Heart right ventricle (tissue), 16 donors: ENCODE measurements at regions not wholly inside any gene's neighbourhood (a gene's known extent, or its start where the extent isn't known, plus 50 kb on each side); places are given as distances from the start of the nearest gene placed in this dataset.

ENCODE experiments used
- ATAC-seq, 8 donors: fragments of 200-7000 bp; cut with Tn5 transposase; one replicate each; pipeline ENCODE4 v1.9.1; 2020; ENCODE audit warnings: mild to moderate bottlenecking in 8 of 8, moderate library complexity in 8 of 8, moderate number of reproducible peaks in 1 of 8
- DNase-seq, 2 donors: peaks; one replicate each; pipeline ENCODE4 v3.0.0-alpha.2; 2020
- H3K27ac ChIP-seq, 10 donors: fragments of 200-600 bp; sonication (generic) in 2 of 10; one replicate each; pipeline versions ENCODE4 v1.5.0 to v1.8.0; 2020 to 2022; ENCODE audit warnings: mild to moderate bottlenecking in 3 of 10
- H3K27me3 ChIP-seq, 7 donors: fragments of 200-600 bp; one replicate each; pipeline ENCODE4 v1.8.0; 2021 to 2022; ENCODE audit warnings: mild to moderate bottlenecking in 2 of 7
- H3K36me3 ChIP-seq, 9 donors: fragments of 200-600 bp; sonication (generic) in 1 of 9; one replicate each; pipeline versions ENCODE4 v1.5.0 to v1.8.0; 2020 to 2022; ENCODE audit warnings: mild to moderate bottlenecking in 2 of 9
- H3K4me1 ChIP-seq, 9 donors: fragments of 200-600 bp; sonication (generic) in 1 of 9; one replicate each; pipeline versions ENCODE4 v1.5.0 to v1.8.0; 2020 to 2022; ENCODE audit warnings: mild to moderate bottlenecking in 4 of 9
- H3K4me3 ChIP-seq, 10 donors: fragments of 200-600 bp; sonication (generic) in 2 of 10; one replicate each; pipeline versions ENCODE4 v1.5.0 to v1.8.0; 2020 to 2022; ENCODE audit warnings: mild to moderate bottlenecking in 7 of 10, moderate library complexity in 2 of 10
- H3K9me3 ChIP-seq, 11 donors: fragments of 200-600 bp in 10 of 11; sonication (generic) in 2 of 11; one replicate each; pipeline versions ENCODE4 v1.5.0 to v1.8.0; 2013 to 2022; ENCODE audit warnings: mild to moderate bottlenecking in 2 of 11, control low read depth in 1 of 11, moderate library complexity in 1 of 11
- WGBS, 2 donors: extraction: QIAGEN DNeasy Blood & Tissue Kit; methylation state at CpG; one replicate each; pipeline ENCODE4 v1.1.7; 2013; ENCODE audit warnings: inconsistent platforms in 1 of 2; 5-methylcytosine and 5-hydroxymethylcytosine counted together
- intact Hi-C, 10 donors: fragments of 100-400 bp; cut with DNase I; formaldehyde crosslinking; loops; one replicate each; pipeline versions ENCODE4 v1.11.1 to v1.14.2; 2022
- TF ChIP-seq, protein P1 (sequence below), 9 donors: fragments of 200-600 bp; sonication (generic) in 2 of 9; IDR thresholded peaks; one replicate each; pipeline versions ENCODE4 v1.5.0 to v1.8.0; 2021 to 2022; ENCODE audit warnings: antibody characterized with exemption in 9 of 9, mild to moderate bottlenecking in 5 of 9, moderate library complexity in 1 of 9
- donor health status: Arrhythmogenic right ventricular cardiomyopathy.
- donor health status: ischemic (EF 13 %, LVEDD 7.1; RV severe dilation, severe dysfunction).
- donor health status: healthy with polysubstance abuse.
- donor health status: DM: no; HTN: yes; CAD: no.
- donor health status: DM: no; HTN: no; CAD: no.
- donor health status: ischemic (EF 25% LVEDD 6.9; RV normal size, moderate dysfunction).
- donor health status: ischemic (EF 25% LVEDD 5.7; RV mildly dilated, moderate dysfunction).
- donor health status: healthy.
- donor health status: DM: yes; HTN: yes; CAD: no.
- donor health status: Ischemic cardiomyopathy.
- donor health status: ischemic (EF 35%, LVEDD 5.7; RV mildly dilated, moderate dysfunction).
- donor health status: nonischemic (EF 11% LVEDD 7.7; RV severe dilation, severe dysfunction).
- donor health status: DM: yes; HTN: yes; CAD: no.
- donor health status: PGD.
- donor health status: ischemic (EF 29% LVEDD 5.4; RV normal size, mild dysfunction).
- donor health status: nonischemic (EF 23%, LVEDD 6.1; RV moderate dilation, normal function).

DNA sequence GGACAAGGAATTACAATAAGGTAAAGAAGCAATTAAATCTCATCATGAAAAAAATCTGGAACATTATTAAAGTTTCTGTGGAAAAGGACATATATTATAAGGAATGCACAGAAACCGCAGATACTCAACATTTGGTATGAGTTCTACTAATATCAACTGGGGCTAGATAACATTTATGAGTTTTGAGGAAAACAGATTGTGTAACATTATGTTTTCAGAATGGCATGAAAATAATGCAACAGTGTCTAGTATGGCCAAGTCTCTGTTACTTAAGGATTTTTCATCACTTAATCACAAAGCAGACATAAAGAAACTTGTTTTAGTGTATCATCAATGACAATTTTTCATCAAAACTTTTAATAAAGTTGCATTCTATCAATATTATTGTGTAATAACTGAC is 785.0 kb downstream of the GLUD2 start:
- no peak overlapping the region for H3K27ac ChIP-seq

DNA sequence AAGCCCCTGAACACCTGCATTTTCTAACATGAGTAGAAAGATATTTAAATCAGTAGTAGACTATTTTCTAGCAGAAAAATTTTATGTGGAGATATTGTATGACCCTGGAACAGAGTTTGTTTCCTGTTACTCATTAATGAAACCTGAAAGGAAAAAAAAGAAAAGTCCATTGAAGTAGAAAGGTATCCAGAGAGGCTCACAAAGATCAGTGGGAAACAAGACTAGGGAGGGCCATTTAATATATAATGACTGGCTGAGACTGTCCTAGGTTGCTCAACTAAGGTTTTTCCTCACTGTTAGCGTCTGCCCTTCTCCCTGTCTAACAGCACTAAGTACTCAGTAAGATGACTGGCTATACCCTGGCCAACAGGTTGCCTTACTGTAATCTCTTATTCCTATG is 788.6 kb downstream of the GLUD2 start:
- DNase-seq = no peak
- Histone ChIP-seq H3K4me1 (no peaks in the 10 kb centered on the region), H3K36me3 (no peaks in the 10 kb centered on the region), H3K27me3 (no peaks in the 10 kb centered on the region), H3K9me3 (no peaks in the 10 kb centered on the region), H3K27ac (no peak overlapping the region), H3K4me3 (no peak overlapping the region)
- TF ChIP-seq, protein P1, sequence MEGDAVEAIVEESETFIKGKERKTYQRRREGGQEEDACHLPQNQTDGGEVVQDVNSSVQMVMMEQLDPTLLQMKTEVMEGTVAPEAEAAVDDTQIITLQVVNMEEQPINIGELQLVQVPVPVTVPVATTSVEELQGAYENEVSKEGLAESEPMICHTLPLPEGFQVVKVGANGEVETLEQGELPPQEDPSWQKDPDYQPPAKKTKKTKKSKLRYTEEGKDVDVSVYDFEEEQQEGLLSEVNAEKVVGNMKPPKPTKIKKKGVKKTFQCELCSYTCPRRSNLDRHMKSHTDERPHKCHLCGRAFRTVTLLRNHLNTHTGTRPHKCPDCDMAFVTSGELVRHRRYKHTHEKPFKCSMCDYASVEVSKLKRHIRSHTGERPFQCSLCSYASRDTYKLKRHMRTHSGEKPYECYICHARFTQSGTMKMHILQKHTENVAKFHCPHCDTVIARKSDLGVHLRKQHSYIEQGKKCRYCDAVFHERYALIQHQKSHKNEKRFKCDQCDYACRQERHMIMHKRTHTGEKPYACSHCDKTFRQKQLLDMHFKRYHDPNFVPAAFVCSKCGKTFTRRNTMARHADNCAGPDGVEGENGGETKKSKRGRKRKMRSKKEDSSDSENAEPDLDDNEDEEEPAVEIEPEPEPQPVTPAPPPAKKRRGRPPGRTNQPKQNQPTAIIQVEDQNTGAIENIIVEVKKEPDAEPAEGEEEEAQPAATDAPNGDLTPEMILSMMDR (IDR thresholded peaks at IDR 0.05) = no peak
- ATAC-seq = no peak
- intact Hi-C loops = no loop called here
- WGBS, 2 donors = 43 to 56% methylated on average over 1 of the region's 1 CpG

More for the DNA sequence above, 785.0 kb downstream of the GLUD2 start:
- H3K36me3 ChIP-seq = no peaks in the 10 kb centered on the region
- WGBS, 2 donors = 58 to 74% methylated on average over 1 of the region's 1 CpG
- ATAC-seq (no peak), DNase-seq (no peak)
- H3K9me3 ChIP-seq = no peaks in the 10 kb centered on the region
- no peaks in the 10 kb centered on the region for H3K4me1 ChIP-seq
- H3K27me3 ChIP-seq = no peaks in the 10 kb centered on the region
- H3K4me3 ChIP-seq = no peak overlapping the region
- TF ChIP-seq, protein P1 (IDR thresholded peaks at IDR 0.05) = no peak
- intact Hi-C loops = no loop called here

DNA sequence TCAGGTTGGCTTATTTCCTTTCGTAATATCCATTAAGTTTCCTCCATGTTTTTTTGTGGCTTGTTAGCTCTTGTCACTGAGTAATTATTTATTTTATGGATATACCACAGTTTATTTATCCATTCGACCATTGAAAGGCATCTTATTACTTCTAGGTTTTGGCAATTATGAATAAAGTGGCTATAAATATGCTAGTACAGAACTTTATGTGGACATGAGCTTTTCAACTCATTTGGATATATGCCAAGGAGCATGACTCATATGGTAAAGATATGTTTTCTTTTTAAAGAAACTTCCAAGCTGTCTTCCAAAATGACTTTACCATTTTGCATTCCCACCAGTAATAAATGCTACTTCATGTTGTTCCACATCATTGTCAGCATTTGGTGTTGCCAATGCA is 803.6 kb downstream of the GLUD2 start:
- 77 to 82% methylated on average over 2 of the region's 2 CpGs for WGBS, 2 donors
- no peaks in the 10 kb centered on the region for H3K9me3 ChIP-seq
- TF ChIP-seq, protein P1 (IDR thresholded peaks at IDR 0.05) = no peak
- DNase-seq (no peak), ATAC-seq (no peak)
- H3K36me3 ChIP-seq = no peaks in the 10 kb centered on the region
- intact Hi-C loops = no loop called here
- H3K27ac ChIP-seq = no peak overlapping the region
- H3K4me3 ChIP-seq = no peak overlapping the region
- H3K4me1 ChIP-seq = no peaks in the 10 kb centered on the region
- H3K27me3 ChIP-seq = no peaks in the 10 kb centered on the region

DNA sequence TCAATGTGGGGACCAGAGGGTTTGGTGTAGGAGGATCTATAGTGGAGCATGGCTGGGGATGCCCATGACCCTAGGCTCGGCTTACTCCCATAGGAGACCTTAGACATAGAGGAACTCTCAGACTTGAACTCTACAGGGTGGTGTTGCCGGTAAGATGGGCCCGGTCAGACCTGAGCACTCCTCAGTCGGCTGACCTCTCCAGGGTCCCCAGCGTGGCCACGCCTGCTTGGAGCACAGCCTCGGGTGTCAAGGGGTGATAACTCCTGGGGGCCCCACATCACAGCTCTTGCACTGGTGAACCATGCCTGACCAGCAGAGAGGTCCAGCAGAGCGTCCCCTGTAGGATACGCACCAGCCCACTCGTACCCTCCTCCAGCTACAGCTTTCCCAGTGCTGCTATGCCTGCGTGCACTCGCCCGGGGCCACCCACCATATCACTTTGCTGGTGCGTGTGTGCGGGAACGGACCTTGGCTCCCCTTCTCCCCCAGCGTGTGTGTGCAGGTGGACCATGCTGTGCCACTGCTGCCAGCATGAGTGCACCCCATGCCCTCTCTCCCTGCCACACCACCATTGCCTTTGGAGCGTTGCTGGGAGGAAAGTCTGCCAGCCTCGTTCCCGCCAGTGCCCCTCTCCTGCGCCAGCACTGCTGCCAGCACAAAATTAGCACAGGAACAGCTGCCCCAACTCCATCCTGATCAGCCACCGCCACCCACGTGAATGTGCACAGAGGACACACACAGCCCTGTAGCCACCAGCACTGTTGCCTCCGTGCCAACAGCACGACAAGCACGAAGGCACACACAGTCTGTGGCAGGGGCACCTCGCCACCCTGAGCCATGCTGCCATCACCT is 806.6 kb downstream of the GLUD2 start:
- no peaks in the 10 kb centered on the region for H3K27me3 ChIP-seq
- no peaks in the 10 kb centered on the region for H3K4me1 ChIP-seq
- TF ChIP-seq, protein P1 (IDR thresholded peaks at IDR 0.05) = no peak
- no peaks in the 10 kb centered on the region for H3K36me3 ChIP-seq
- DNase-seq (no peak), ATAC-seq (no peak)
- intact Hi-C loops = no loop called here
- H3K9me3 ChIP-seq = no peaks in the 10 kb centered on the region
- 89 to 94% methylated on average over 27 of the region's 27 CpGs for WGBS, 2 donors
- no peak overlapping the region for H3K27ac ChIP-seq
- no peak overlapping the region for H3K4me3 ChIP-seq
